ENCODE measurements at regions not wholly inside any gene's neighbourhood (a gene's known extent, or its start where the extent isn't known, plus 50 kb on each side); places are given as distances from the start of the nearest gene placed in this dataset.

DNA sequence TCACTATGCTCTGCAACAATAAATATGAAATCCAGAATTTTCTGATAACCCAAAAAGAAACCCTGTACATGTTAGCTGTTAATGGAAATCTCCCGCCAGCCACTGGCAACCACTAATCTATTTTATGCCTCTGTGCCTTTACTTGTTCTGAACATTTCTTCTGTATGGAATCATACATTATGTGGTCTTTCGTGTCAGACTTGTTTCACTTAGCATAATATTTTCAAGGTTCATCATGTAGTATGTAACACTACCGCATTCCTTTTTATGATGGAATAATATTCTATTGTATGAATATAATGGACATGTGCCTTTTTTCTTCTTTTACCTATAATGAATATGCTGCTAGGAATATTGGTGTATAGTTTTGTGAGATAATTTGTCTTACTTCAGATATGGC, 1123.3 kb downstream of the EFNB2 start:
- Histone ChIP-seq H3K4me3 (no peak overlapping the region), H3K36me3 (no peaks in the 10 kb centered on the region), H3K27me3 (no peaks in the 10 kb centered on the region), H3K27ac (no peak overlapping the region), H3K4me1 (no peaks in the 10 kb centered on the region), H3K9me3 (no peaks in the 10 kb centered on the region)
- intact Hi-C loops (cut with DNase I), result loop anchor here in 1 of 10 donors (10.0 kb wide), 1 partner anchor 1123 kb away; the partner anchor contains the start of gene EFNB2
- WGBS, 2 donors, result 97 to 98% methylated on average over 3 of the region's 3 CpGs
- no peak for ATAC-seq
- TF ChIP-seq, protein P1, sequence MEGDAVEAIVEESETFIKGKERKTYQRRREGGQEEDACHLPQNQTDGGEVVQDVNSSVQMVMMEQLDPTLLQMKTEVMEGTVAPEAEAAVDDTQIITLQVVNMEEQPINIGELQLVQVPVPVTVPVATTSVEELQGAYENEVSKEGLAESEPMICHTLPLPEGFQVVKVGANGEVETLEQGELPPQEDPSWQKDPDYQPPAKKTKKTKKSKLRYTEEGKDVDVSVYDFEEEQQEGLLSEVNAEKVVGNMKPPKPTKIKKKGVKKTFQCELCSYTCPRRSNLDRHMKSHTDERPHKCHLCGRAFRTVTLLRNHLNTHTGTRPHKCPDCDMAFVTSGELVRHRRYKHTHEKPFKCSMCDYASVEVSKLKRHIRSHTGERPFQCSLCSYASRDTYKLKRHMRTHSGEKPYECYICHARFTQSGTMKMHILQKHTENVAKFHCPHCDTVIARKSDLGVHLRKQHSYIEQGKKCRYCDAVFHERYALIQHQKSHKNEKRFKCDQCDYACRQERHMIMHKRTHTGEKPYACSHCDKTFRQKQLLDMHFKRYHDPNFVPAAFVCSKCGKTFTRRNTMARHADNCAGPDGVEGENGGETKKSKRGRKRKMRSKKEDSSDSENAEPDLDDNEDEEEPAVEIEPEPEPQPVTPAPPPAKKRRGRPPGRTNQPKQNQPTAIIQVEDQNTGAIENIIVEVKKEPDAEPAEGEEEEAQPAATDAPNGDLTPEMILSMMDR (IDR thresholded peaks at IDR 0.05), result no peak
- DNase-seq, result no peak

DNA sequence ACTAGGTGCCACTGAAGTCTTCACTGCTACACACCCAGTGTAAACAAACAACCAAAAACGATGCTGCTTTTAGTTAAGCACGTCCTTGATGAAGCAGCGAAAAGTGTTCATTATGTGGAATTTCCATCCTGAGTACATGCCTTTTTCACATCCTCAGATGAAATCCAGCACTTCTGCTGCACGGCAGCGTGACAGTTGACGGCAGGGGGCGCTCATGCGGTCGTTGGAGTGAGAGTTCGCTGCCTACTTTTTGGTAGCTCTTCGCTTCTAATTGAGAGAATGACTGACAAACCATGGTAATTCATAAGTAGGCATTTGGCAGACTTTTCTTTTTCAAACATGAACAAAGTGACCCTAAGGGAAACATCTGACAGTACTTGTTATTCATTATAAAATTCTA, 1124.9 kb downstream of the EFNB2 start:
- H3K27ac ChIP-seq, result no peak overlapping the region
- H3K27me3 ChIP-seq, result no peaks in the 10 kb centered on the region
- H3K4me3 ChIP-seq, result peak overlapping the region in 1 of 10 donors; percentile 36
- no peaks in the 10 kb centered on the region for H3K9me3 ChIP-seq
- WGBS, 2 donors, result 32 to 36% methylated on average over 11 of the region's 11 CpGs
- no peaks in the 10 kb centered on the region for H3K4me1 ChIP-seq
- ATAC-seq, result no peak
- no peaks in the 10 kb centered on the region for H3K36me3 ChIP-seq
- intact Hi-C loops (cut with DNase I), result loop anchor here in 1 of 10 donors (10.0 kb wide), 1 partner anchor 1124 kb away; the partner anchor contains the start of gene EFNB2
- peak; percentile 49 to 62 for DNase-seq
- TF ChIP-seq, protein P1 (IDR thresholded peaks at IDR 0.05), result peak; percentile 38 to 70 (median 58)

DNA sequence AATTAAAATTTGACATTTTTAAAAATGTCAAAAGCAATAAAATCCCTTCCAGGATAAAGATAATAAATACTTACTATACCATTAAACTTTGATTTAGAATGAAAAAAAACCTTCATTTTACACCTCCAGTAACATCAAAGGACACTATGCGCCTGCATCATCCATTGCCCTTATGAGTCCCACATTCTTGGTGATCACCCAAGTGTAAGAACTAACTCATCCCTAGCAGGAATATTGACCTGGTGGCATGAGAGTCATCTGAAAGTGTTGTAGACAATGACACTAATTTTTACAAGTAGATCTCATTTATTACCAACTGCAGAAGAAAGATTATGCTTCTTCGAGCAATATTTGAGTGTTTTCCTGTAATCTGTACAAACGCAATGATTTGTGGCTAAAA, 1128.9 kb downstream of the EFNB2 start:
- ATAC-seq, result no peak
- Histone ChIP-seq H3K36me3 (no peaks in the 10 kb centered on the region), H3K4me1 (no peaks in the 10 kb centered on the region), H3K4me3 (no peak overlapping the region), H3K9me3 (no peaks in the 10 kb centered on the region), H3K27ac (no peak overlapping the region), H3K27me3 (no peaks in the 10 kb centered on the region)
- 87% methylated on average over 3 of the region's 3 CpGs for WGBS, 2 donors
- intact Hi-C loops (cut with DNase I), result no loop called here
- no peak for DNase-seq
- TF ChIP-seq, protein P1 (IDR thresholded peaks at IDR 0.05), result no peak

DNA sequence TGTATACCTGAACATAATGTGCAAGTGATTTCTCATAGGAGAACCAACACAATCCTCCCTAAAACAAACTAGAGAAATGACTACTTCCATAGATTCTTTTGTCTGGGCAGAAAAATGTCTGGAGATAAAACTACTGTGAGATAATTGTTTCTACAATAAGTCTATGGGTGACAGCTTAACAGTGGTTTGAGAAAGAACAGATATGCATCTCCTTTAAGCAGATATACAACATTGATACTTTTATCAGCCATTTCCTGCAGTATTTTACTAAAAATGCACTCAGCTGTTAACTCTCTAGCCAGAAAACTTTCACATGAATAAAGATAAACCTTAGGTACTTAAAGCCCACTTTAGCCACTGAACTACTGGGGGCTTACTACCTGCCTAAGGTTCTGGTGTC, 1132.4 kb downstream of the EFNB2 start:
- no peaks in the 10 kb centered on the region for H3K9me3 ChIP-seq
- ATAC-seq (no peak), DNase-seq (no peak)
- intact Hi-C loops (cut with DNase I), result no loop called here
- TF ChIP-seq, protein P1 (IDR thresholded peaks at IDR 0.05), result no peak
- no peak overlapping the region for H3K27ac ChIP-seq
- no peaks in the 10 kb centered on the region for H3K36me3 ChIP-seq
- no peaks in the 10 kb centered on the region for H3K4me1 ChIP-seq
- H3K4me3 ChIP-seq, result no peak overlapping the region
- no peaks in the 10 kb centered on the region for H3K27me3 ChIP-seq
